ENCODE measurements at regions not wholly inside any gene's neighbourhood (a gene's known extent, or its start where the extent isn't known, plus 50 kb on each side); places are given as distances from the start of the nearest gene placed in this dataset.
"Not testable (repeated sequence)": the region's sequence is repeated elsewhere in the genome, so short reads cannot be mapped to it uniquely, and the experiment has no call there.

DNA sequence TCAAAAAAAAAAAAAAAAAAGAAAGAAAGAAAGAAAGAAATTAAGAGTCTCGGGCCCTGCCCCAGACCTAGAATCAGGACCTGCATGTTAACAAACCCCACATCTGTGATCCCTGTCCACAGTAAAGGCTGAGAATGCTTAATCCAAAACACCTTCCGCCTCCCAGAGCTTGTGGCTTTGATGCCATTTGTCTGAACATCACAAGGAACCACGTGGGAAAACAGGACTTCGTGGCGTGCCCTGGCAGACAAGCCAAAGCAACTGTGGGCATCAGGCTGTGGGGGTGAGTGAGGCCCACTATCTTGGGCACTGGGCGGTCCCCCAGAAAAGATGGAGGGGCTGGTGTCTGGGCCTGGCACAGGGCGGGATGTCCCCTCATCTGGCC lies 173.4 kb upstream of the CIBAR2 start:
- no peaks in the 10 kb centered on the region for H3K27me3 ChIP-seq (replicated peaks; ENCODE audit: control insufficient read depth, insufficient read depth, low read length)
- H3K36me3 ChIP-seq (ENCODE audit: control insufficient read depth, insufficient read depth, low read length) = no peaks in the 10 kb centered on the region
- TF ChIP-seq, protein P1, sequence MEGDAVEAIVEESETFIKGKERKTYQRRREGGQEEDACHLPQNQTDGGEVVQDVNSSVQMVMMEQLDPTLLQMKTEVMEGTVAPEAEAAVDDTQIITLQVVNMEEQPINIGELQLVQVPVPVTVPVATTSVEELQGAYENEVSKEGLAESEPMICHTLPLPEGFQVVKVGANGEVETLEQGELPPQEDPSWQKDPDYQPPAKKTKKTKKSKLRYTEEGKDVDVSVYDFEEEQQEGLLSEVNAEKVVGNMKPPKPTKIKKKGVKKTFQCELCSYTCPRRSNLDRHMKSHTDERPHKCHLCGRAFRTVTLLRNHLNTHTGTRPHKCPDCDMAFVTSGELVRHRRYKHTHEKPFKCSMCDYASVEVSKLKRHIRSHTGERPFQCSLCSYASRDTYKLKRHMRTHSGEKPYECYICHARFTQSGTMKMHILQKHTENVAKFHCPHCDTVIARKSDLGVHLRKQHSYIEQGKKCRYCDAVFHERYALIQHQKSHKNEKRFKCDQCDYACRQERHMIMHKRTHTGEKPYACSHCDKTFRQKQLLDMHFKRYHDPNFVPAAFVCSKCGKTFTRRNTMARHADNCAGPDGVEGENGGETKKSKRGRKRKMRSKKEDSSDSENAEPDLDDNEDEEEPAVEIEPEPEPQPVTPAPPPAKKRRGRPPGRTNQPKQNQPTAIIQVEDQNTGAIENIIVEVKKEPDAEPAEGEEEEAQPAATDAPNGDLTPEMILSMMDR (IDR thresholded peaks at IDR 0.05; ENCODE audit: insufficient read depth, low read length, poor library complexity, severe bottlenecking) = no peak
- H3K4me3 ChIP-seq (replicated peaks; ENCODE audit: low read depth, low read length) = no peak overlapping the region
- DNase-seq (ENCODE audit: extremely low read depth, insufficient read length) = no peak

DNA sequence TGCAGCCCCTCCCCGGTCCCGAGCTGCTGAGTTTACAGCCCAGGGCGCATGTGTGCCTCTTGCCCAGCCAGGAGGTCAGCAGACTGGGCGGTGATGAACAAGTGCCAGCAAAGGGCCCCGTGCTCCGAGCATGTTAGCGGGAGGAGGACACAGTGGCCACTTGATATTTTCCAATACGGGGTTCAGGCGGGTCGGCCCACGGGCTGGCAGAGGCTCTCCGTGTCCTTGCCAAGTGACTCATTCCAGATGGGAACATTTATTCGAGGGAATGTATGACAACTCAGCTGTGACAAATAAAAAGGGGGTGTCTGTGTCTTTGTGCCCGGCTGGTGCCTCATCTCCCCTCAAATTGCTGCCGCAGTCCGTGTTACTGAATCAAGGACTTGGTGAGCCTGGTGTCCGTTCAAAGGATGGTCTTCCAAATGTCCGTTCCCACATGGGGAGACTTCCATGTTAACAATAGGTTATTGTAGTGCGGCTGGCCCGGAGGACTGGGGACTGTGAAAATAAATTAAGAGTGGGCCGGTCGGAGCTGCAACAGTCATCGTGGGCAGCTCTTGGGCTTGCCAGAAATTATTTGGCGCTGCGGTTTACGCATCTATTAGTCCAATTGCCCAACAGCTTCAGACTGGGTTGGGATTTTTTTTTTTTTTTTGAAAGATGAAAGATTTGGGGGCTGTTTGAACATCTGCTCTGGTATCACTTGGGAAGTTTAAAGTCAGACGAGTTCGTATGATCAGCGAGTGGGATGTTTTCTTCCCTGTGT lies 174.0 kb upstream of the CIBAR2 start:
- Histone ChIP-seq H3K4me3 (replicated peaks; ENCODE audit: low read depth, low read length) (no peak overlapping the region), H3K27me3 (replicated peaks; ENCODE audit: control insufficient read depth, insufficient read depth, low read length) (no peaks in the 10 kb centered on the region), H3K36me3 (ENCODE audit: control insufficient read depth, insufficient read depth, low read length) (no peaks in the 10 kb centered on the region)
- no peak for DNase-seq (ENCODE audit: extremely low read depth, insufficient read length)
- TF ChIP-seq, protein P1 (IDR thresholded peaks at IDR 0.05; ENCODE audit: insufficient read depth, low read length, poor library complexity, severe bottlenecking) = no peak

DNA sequence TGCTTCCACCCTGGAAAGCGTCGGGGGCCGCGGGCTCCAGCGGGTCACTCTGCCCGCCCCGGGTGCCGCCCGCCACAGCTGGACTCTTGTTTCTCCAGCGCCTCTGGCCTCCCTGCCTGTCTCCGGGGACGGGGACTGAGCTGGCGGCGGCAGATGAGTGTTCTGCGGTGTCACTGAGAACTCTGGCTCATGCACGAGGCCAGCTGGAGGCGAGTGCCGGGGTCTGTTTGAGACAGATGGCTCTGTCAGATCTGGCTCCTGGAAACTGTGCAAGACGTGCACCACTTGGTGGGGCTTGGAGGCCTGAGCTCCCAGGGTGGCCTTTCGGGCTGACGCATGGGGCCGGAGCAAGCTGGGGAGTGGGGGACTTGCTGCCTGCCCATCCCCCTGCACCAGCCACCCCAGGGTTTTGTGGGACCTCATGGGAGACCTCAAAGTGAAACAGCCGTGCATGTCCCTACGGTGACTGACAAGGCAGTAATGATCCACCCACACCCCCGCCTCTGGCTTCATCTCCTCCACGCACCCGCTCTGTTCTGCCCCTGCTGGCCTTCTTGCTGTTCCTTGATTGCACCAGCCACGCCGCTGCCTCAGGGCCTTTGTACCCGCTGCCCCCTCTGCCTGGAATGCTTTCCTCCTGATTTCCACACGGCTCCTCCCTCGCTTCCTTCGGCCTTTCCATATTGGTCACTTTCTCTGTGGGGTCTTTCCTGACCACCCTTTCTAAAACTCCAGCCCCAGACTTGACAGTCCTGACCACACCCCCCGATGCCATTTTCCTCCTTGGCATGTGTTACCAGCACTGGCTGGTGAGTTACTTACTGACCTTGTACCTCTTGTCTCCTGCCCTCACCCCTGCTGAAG lies 174.9 kb upstream of the CIBAR2 start:
- H3K27me3 ChIP-seq (replicated peaks; ENCODE audit: control insufficient read depth, insufficient read depth, low read length) = no peaks in the 10 kb centered on the region
- no peaks in the 10 kb centered on the region for H3K36me3 ChIP-seq (ENCODE audit: control insufficient read depth, insufficient read depth, low read length)
- H3K4me3 ChIP-seq (replicated peaks; ENCODE audit: low read depth, low read length) = no peak overlapping the region
- DNase-seq (ENCODE audit: extremely low read depth, insufficient read length) = no peak
- TF ChIP-seq, protein P1 (IDR thresholded peaks at IDR 0.05; ENCODE audit: insufficient read depth, low read length, poor library complexity, severe bottlenecking) = no peak

DNA sequence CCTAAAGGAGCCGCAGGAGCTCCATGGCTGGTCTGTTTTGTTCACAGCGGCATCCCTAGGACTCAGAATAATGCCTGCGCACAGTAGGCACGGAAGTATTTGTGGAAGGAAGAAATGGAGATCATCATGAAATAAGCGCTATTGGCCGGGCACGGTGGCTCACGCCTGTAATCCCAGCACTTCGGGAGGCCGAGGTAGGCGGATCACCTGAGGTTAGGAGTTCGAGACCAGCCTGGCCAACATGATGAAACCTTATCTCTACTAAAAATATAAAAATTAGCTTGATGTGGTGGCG lies 175.5 kb upstream of the CIBAR2 start:
- DNase-seq (ENCODE audit: extremely low read depth, insufficient read length); H3K36me3 ChIP-seq (ENCODE audit: control insufficient read depth, insufficient read depth, low read length); H3K27me3 ChIP-seq (replicated peaks; ENCODE audit: control insufficient read depth, insufficient read depth, low read length); H3K4me3 ChIP-seq (replicated peaks; ENCODE audit: low read depth, low read length): not testable (repeated sequence)

DNA sequence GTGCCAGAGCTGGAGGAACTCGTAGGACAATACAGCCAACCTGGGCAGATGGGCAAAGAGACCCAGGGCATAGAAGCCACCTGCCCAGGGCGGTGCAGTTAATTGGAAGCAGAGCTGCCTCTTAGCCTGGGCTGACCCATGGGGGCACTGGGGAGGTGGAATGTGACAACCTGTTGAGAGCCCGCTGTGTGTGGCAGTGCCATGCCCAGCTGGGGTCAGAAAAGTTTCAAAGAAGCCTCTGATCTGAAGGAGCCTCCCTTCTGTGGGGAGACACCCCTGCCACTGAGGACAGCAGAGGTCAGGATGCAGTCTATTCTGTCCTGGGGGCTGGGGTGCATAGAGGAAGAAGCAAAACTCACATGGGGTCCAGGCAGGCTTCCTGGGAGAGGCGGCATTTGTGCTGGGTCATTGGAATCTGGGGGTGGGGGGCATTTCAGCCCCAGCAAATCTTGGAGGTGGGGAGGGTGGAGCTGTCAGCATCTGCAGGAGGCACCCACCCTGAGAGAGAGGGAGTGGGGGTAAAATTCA lies 176.1 kb upstream of the CIBAR2 start:
- no peak for DNase-seq (ENCODE audit: extremely low read depth, insufficient read length)
- no peak overlapping the region for H3K4me3 ChIP-seq (replicated peaks; ENCODE audit: low read depth, low read length)
- TF ChIP-seq, protein P1 (IDR thresholded peaks at IDR 0.05; ENCODE audit: insufficient read depth, low read length, poor library complexity, severe bottlenecking) = no peak
- H3K36me3 ChIP-seq (ENCODE audit: control insufficient read depth, insufficient read depth, low read length) = no peaks in the 10 kb centered on the region
- H3K27me3 ChIP-seq (replicated peaks; ENCODE audit: control insufficient read depth, insufficient read depth, low read length) = no peaks in the 10 kb centered on the region
